ENCODE measurements at regions not wholly inside any gene's neighbourhood (a gene's known extent, or its start where the extent isn't known, plus 50 kb on each side); places are given as distances from the start of the nearest gene placed in this dataset.

GRCh38 chr7:118575393-118575948 lies 351.0 kb downstream of the ANKRD7 start:
- CTCF ChIA-PET = no interaction called here
- DNase-seq (ENCODE audit: unreplicated experiment) = no peak
- Mint-ChIP-seq H3K36me3 (ENCODE audit: insufficient read depth, unreplicated experiment) (no peaks in the 10 kb centered on the region), H3K27ac (ENCODE audit: low read depth, unreplicated experiment) (no peak overlapping the region), H3K4me3 (ENCODE audit: unreplicated experiment) (no peak overlapping the region), H3K9me3 (ENCODE audit: unreplicated experiment) (no peaks in the 10 kb centered on the region), H3K27me3 (ENCODE audit: insufficient read depth, unreplicated experiment) (peaks cover 12% of the 10 kb centered on the region), H3K4me1 (ENCODE audit: insufficient read depth, unreplicated experiment) (no peaks in the 10 kb centered on the region)
- POLR2A ChIA-PET = no interaction called here
- no peak for TF ChIP-seq CTCF (IDR thresholded peaks at IDR 0.05; ENCODE audit: unreplicated experiment)
- no TSS peak for BruUV-seq (replicated peaks)
- intact Hi-C loops (cut with micrococcal nuclease) = no loop called here

GRCh38 chr7:118580743-118581382 lies 356.4 kb downstream of the ANKRD7 start:
- no peak overlapping the region for H3K27ac Mint-ChIP-seq (ENCODE audit: low read depth, unreplicated experiment)

GRCh38 chr7:118583641-118584040 lies 359.1 kb downstream of the ANKRD7 start:
- no peak overlapping the region for H3K4me3 Mint-ChIP-seq (ENCODE audit: unreplicated experiment)
- peaks cover 53% of the 10 kb centered on the region for H3K27me3 Mint-ChIP-seq (ENCODE audit: insufficient read depth, unreplicated experiment)
- H3K27ac Mint-ChIP-seq (ENCODE audit: low read depth, unreplicated experiment) = no peak overlapping the region
- intact Hi-C loops (cut with micrococcal nuclease) = no loop called here
- H3K36me3 Mint-ChIP-seq (ENCODE audit: insufficient read depth, unreplicated experiment) = no peaks in the 10 kb centered on the region
- H3K9me3 Mint-ChIP-seq (ENCODE audit: unreplicated experiment) = no peaks in the 10 kb centered on the region
- ChIA-PET CTCF (no interaction called here), POLR2A (no interaction called here)
- TF ChIP-seq CTCF (IDR thresholded peaks at IDR 0.05; ENCODE audit: unreplicated experiment) = no peak
- BruUV-seq (replicated peaks) = no TSS peak
- no peak for DNase-seq (ENCODE audit: unreplicated experiment)
- H3K4me1 Mint-ChIP-seq (ENCODE audit: insufficient read depth, unreplicated experiment) = no peaks in the 10 kb centered on the region

More at GRCh38 chr7:118580743-118581382, 356.4 kb downstream of the ANKRD7 start:
- Mint-ChIP-seq H3K4me3 (ENCODE audit: unreplicated experiment) (no peak overlapping the region), H3K9me3 (ENCODE audit: unreplicated experiment) (no peaks in the 10 kb centered on the region), H3K4me1 (ENCODE audit: insufficient read depth, unreplicated experiment) (no peaks in the 10 kb centered on the region), H3K36me3 (ENCODE audit: insufficient read depth, unreplicated experiment) (no peaks in the 10 kb centered on the region), H3K27me3 (ENCODE audit: insufficient read depth, unreplicated experiment) (peaks cover 46% of the 10 kb centered on the region)
- no peak for DNase-seq (ENCODE audit: unreplicated experiment)
- CTCF ChIA-PET = no interaction called here
- no peak for TF ChIP-seq CTCF (IDR thresholded peaks at IDR 0.05; ENCODE audit: unreplicated experiment)
- POLR2A ChIA-PET = no interaction called here
- intact Hi-C loops (cut with micrococcal nuclease) = no loop called here
- no TSS peak for BruUV-seq (replicated peaks)

- no peak overlapping the region for H3K27ac Mint-ChIP-seq (ENCODE audit: low read depth, unreplicated experiment)
- no peak for DNase-seq (ENCODE audit: unreplicated experiment)
- intact Hi-C loops (cut with micrococcal nuclease) = no loop called here
- ChIA-PET CTCF (interaction anchor here (0.7 kb wide), 1 partner anchor 542 kb away, joined by 3 read pairs; no protein-coding TSS in a partner anchor), POLR2A (no interaction called here)
- no peak overlapping the region for H3K4me3 Mint-ChIP-seq (ENCODE audit: unreplicated experiment)
- no peak for TF ChIP-seq CTCF (IDR thresholded peaks at IDR 0.05; ENCODE audit: unreplicated experiment)
- BruUV-seq (replicated peaks) = no TSS peak
- peaks cover 5% of the 10 kb centered on the region for H3K9me3 Mint-ChIP-seq (ENCODE audit: unreplicated experiment)
- H3K27me3 Mint-ChIP-seq (ENCODE audit: insufficient read depth, unreplicated experiment) = peaks cover 61% of the 10 kb centered on the region
- H3K36me3 Mint-ChIP-seq (ENCODE audit: insufficient read depth, unreplicated experiment) = no peaks in the 10 kb centered on the region
- no peaks in the 10 kb centered on the region for H3K4me1 Mint-ChIP-seq (ENCODE audit: insufficient read depth, unreplicated experiment)
Observed at GRCh38 chr7:118586248-118586647, 361.7 kb downstream of the ANKRD7 start.

All from MCF 10A (cell line).